ENCODE measurements at regions not wholly inside any gene's neighbourhood (a gene's known extent, or its start where the extent isn't known, plus 50 kb on each side); places are given as distances from the start of the nearest gene placed in this dataset.

- TF ChIP-seq CTCF (IDR thresholded peaks at IDR 0.05; ENCODE audit: borderline replicate concordance, extremely low read depth, low read length, poor library complexity, severe bottlenecking): no peak
- TF ChIP-seq EZH2 (IDR thresholded peaks at IDR 0.05; ENCODE audit: borderline replicate concordance, low read depth, low read length, severe bottlenecking): no peak
Observed at GRCh38 chr14:84783511-84783910, 746.4 kb upstream of the FLRT2 start.

Measured in DND-41 (cell line).